ENCODE measurements at regions not wholly inside any gene's neighbourhood (a gene's known extent, or its start where the extent isn't known, plus 50 kb on each side); places are given as distances from the start of the nearest gene placed in this dataset.

- Histone ChIP-seq H4K20me1 (replicated peaks; ENCODE audit: insufficient read depth) (no peaks in the 10 kb centered on the region), H3F3A (replicated peaks; ENCODE audit: low read depth) (no peaks in the 10 kb centered on the region), H3K79me2 (replicated peaks; ENCODE audit: insufficient read depth) (no peaks in the 10 kb centered on the region), H3K36me3 (ENCODE audit: insufficient read depth) (no peaks in the 10 kb centered on the region), H3K9me2 (ENCODE audit: insufficient read depth) (peaks cover 14% of the 10 kb centered on the region), H3K27ac (ENCODE audit: low read depth) (no peak overlapping the region), H3K4me3 (no peak overlapping the region), H3K4me2 (peak overlapping the region; percentile 37), H3K4me1 (ENCODE audit: insufficient read depth) (peaks cover 33% of the 10 kb centered on the region), H2AFZ (0 out of 2 replicates have a peak overlapping the region, but pooled peaks have one; percentile 6), H3K27me3 (ENCODE audit: insufficient read depth) (no peaks in the 10 kb centered on the region)
- DNase-seq (ENCODE audit: low spot score) (no peak), ATAC-seq (no peak)
- no peak overlapping the region for H3K27ac Mint-ChIP-seq
- peaks cover 46% of the 10 kb centered on the region for H3K4me1 Mint-ChIP-seq
- H3K27me3 Mint-ChIP-seq (ENCODE audit: insufficient read depth, low read depth, poor library complexity): peaks cover 9% of the 10 kb centered on the region
- H3K36me3 Mint-ChIP-seq (ENCODE audit: low read depth): peaks cover 3% of the 10 kb centered on the region; the same call in 2 of the 3 replicates
- H3K9me3 Mint-ChIP-seq: no peaks in the 10 kb centered on the region; the same call in 2 of the 3 replicates
- TF ChIP-seq POLR2AphosphoS5 (IDR thresholded peaks at IDR 0.05; ENCODE audit: low read depth): no peak
- TF ChIP-seq CTCF (conservative IDR thresholded peaks at IDR 0.05; ENCODE audit: low read depth in 2 of 2): no peak
- TF ChIP-seq ZNF331 (CRISPR knock-in tag; IDR thresholded peaks at IDR 0.05; ENCODE audit: low read depth): no peak
- TF ChIP-seq ZNF114 (CRISPR knock-in tag; IDR thresholded peaks at IDR 0.05): no peak
- no peak for TF ChIP-seq ETS1 (IDR thresholded peaks at IDR 0.05)
- TF ChIP-seq NANOG (IDR thresholded peaks at IDR 0.05; ENCODE audit: borderline replicate concordance): no peak
- TF ChIP-seq STAT1 (IDR thresholded peaks at IDR 0.05; ENCODE audit: unreplicated experiment): no peak
- TF ChIP-seq REST (IDR thresholded peaks at IDR 0.05; ENCODE audit: unreplicated experiment): no peak
- TF ChIP-seq ZNF462 (CRISPR knock-in tag; IDR thresholded peaks at IDR 0.05): no peak
- no peak for TF ChIP-seq JUNB (IDR thresholded peaks at IDR 0.05; ENCODE audit: unreplicated experiment)
- TF ChIP-seq EZH2 (IDR thresholded peaks at IDR 0.05; ENCODE audit: low read depth, unreplicated experiment): no peak
- no peak for TF ChIP-seq EZH2phosphoT487 (IDR thresholded peaks at IDR 0.05; ENCODE audit: unreplicated experiment)
- TF ChIP-seq CREB1 (CRISPR knock-in tag; IDR thresholded peaks at IDR 0.05; ENCODE audit: low read depth): no peak
- no peak overlapping the region for H3K4me3 Mint-ChIP-seq
Measured at GRCh38 chr6:144952456-144953240, 667.5 kb downstream of the UTRN start.

Data from GM23338 (cell line).